Thyroid gland (tissue), 4 donors: ENCODE measurements at regions not wholly inside any gene's neighbourhood (a gene's known extent, or its start where the extent isn't known, plus 50 kb on each side); places are given as distances from the start of the nearest gene placed in this dataset.
"Not testable (repeated sequence)": the region's sequence is repeated elsewhere in the genome, so short reads cannot be mapped to it uniquely, and the experiment has no call there.

Experiments used
- DNase-seq, 2 donors: peaks; one replicate each; pipeline ENCODE4 v3.0.0-alpha.2; 2019
- H3K27ac ChIP-seq, 3 donors: fragments of 200-600 bp; sonication (generic); 1 replicate in 2 of 3; 2 replicates in 1 of 3; pipeline ENCODE4 v1.5.1; 2016 to 2019; ENCODE audit warnings: mild to moderate bottlenecking in 1 of 3, moderate library complexity in 1 of 3
- H3K27me3 ChIP-seq: fragments of 200-600 bp; sonication (generic); one replicate; pipeline ENCODE4 v1.5.1; 2019
- H3K36me3 ChIP-seq, 2 donors: fragments of 200-600 bp; sonication (generic); one replicate each; pipeline ENCODE4 v1.5.1; 2016 to 2019
- H3K4me1 ChIP-seq, 2 donors: fragments of 200-600 bp; sonication (generic); one replicate each; pipeline ENCODE4 v1.5.1; 2017 to 2019
- H3K4me3 ChIP-seq, 3 donors: fragments of 200-600 bp; sonication (generic); replicated peaks in 1 of 3; 1 replicate in 2 of 3; 2 replicates in 1 of 3; pipeline ENCODE4 v1.5.1; 2016; ENCODE audit warnings: mild to moderate bottlenecking in 1 of 3
- H3K9me3 ChIP-seq: fragments of 200-600 bp; sonication (generic); one replicate; pipeline ENCODE4 v1.5.1; 2017
- POLR2A ChIP-seq, 2 donors: fragments of 450-650 bp; IDR thresholded peaks; one replicate each; pipeline ENCODE4 v1.6.1; 2017; ENCODE audit warnings: antibody characterized with exemption in 2 of 2, mild to moderate bottlenecking in 2 of 2, moderate library complexity in 1 of 2
- WGBS, 2 donors: methylation state at CpG; one replicate each; pipeline ENCODE4 v1.1.5; 2017; 5-methylcytosine and 5-hydroxymethylcytosine counted together
- intact Hi-C: fragments of 100-400 bp; cut with DNase I; formaldehyde crosslinking; loops from one replicate; pipeline ENCODE4 v1.15.1; 2023
- TF ChIP-seq, protein P1 (sequence below), 6 experiments: fragments of 200-600 bp in 3 of 6; fragments of 450-650 bp in 3 of 6; sonication (generic) in 3 of 6; IDR thresholded peaks; one replicate each; pipeline ENCODE4 v1.5.1; 2016 to 2019; ENCODE audit warnings: antibody characterized with exemption in 6 of 6, mild to moderate bottlenecking in 2 of 6, inconsistent platforms in 1 of 6, moderate library complexity in 1 of 6

DNA sequence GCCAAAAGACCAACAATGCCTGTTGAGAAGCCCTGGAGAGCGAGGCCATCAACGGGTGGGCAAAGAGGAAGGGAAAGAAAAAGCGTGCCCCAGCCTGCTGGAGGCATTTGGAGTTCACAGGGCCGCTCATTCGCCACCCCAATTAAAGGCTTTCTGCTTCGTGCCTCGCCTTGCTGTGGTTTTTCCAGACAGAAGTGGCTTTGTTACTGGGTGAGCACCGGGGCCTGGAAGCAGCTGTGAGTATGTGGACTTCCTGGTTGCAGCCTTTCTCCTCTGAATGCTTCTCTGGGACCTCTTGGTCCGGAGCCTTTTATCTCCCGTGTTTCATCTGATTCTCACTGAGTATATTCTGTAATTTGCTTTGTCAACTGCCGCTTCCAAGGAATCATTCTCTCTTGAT is 118.1 kb upstream of the EGR2 start:
- H3K27me3 ChIP-seq, result no peaks in the 10 kb centered on the region
- no peak for DNase-seq
- TF ChIP-seq POLR2A (IDR thresholded peaks at IDR 0.05), result no peak
- TF ChIP-seq, protein P1, sequence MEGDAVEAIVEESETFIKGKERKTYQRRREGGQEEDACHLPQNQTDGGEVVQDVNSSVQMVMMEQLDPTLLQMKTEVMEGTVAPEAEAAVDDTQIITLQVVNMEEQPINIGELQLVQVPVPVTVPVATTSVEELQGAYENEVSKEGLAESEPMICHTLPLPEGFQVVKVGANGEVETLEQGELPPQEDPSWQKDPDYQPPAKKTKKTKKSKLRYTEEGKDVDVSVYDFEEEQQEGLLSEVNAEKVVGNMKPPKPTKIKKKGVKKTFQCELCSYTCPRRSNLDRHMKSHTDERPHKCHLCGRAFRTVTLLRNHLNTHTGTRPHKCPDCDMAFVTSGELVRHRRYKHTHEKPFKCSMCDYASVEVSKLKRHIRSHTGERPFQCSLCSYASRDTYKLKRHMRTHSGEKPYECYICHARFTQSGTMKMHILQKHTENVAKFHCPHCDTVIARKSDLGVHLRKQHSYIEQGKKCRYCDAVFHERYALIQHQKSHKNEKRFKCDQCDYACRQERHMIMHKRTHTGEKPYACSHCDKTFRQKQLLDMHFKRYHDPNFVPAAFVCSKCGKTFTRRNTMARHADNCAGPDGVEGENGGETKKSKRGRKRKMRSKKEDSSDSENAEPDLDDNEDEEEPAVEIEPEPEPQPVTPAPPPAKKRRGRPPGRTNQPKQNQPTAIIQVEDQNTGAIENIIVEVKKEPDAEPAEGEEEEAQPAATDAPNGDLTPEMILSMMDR (IDR thresholded peaks at IDR 0.05), result no peak
- 77 to 80% methylated on average over 11 of the region's 11 CpGs for WGBS, 2 donors
- H3K4me1 ChIP-seq, result no peaks in the 10 kb centered on the region
- no peaks in the 10 kb centered on the region for H3K36me3 ChIP-seq
- intact Hi-C loops, result no loop called here
- no peaks in the 10 kb centered on the region for H3K9me3 ChIP-seq
- H3K27ac ChIP-seq, result no peak overlapping the region
- no peak overlapping the region for H3K4me3 ChIP-seq

DNA sequence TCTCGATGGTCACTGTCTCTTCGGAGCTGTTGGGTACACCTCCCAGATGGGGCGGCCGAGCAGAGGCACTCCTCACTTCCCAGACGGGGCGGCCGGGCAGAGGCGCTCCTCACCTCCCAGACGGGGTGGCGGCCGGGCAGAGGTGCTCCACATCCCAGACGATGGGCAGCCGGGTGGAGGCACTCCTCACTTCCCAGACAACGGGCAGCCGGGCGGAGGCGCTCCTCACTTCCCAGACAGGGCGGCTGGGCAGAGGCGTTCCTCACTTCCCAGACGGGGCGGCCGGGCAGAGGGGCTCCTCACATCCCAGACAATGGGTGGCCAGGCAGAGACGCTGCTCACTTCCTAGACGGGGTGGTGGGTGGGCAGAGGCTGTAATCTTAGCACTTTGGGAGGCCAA is 112.6 kb upstream of the EGR2 start:
- intact Hi-C loops, H3K9me3 ChIP-seq, H3K36me3 ChIP-seq, H3K4me1 ChIP-seq, H3K27me3 ChIP-seq, H3K4me3 ChIP-seq, DNase-seq, H3K27ac ChIP-seq: not testable (repeated sequence)
- 84 to 96% methylated on average over 9 to 13 of the region's 24 CpGs for WGBS, 2 donors

DNA sequence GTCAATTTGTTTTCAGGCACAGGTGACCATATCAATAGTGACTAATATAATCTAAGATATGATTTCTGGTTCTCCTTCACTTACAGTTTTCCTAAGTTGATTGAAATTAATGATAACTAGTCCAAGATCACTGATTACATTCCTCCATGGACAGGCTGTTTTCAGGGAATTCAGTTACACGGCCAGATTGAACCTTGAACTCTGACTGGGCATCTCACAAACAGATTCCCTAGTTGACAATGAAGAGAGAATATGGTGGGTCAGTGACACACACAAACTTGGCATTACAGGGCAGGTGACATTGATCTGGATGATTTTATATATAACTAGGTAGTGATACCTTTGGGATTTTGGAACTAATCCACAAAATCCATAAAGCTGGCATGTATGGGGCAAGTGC is 110.2 kb upstream of the EGR2 start:
- no peak for DNase-seq
- Histone ChIP-seq H3K36me3 (no peaks in the 10 kb centered on the region), H3K4me3 (no peak overlapping the region), H3K27me3 (no peaks in the 10 kb centered on the region), H3K9me3 (no peaks in the 10 kb centered on the region), H3K27ac (no peak overlapping the region), H3K4me1 (no peaks in the 10 kb centered on the region)
- intact Hi-C loops, result no loop called here
- WGBS, 2 donors, result 81 to 88% methylated on average over 1 of the region's 1 CpG
- TF ChIP-seq, protein P1 (IDR thresholded peaks at IDR 0.05), result no peak
- TF ChIP-seq POLR2A (IDR thresholded peaks at IDR 0.05), result no peak

DNA sequence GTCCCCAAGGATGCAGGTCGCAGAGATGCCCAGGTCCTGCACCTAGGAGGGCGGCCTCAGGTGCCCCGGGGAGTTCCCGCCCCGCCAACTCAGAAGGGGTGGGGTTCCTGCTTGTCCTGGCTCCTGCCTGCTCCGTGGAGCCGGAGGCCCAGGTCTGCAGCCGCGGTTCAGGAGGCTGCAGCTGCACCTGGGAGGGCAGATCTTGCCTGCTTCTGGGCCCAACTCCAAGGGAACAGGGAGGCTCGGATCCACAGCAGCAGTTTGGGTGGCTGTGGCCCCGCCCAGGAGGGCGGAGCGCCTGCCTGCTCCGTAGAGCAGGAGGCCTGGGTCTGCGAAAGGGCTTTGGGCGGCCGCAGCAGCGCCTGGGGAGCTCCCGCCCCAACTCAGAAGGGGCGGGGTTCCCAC is 108.2 kb upstream of the EGR2 start:
- TF ChIP-seq, protein P1 (IDR thresholded peaks at IDR 0.05), result no peak
- TF ChIP-seq POLR2A (IDR thresholded peaks at IDR 0.05), result no peak
- Histone ChIP-seq H3K4me1 (no peaks in the 10 kb centered on the region), H3K27ac (no peak overlapping the region), H3K27me3 (no peaks in the 10 kb centered on the region), H3K4me3 (no peak overlapping the region), H3K36me3 (no peaks in the 10 kb centered on the region), H3K9me3 (no peaks in the 10 kb centered on the region)
- 51% methylated on average over 14 to 17 of the region's 20 CpGs for WGBS, 2 donors
- peak; percentile 48 for DNase-seq
- intact Hi-C loops, result no loop called here

DNA sequence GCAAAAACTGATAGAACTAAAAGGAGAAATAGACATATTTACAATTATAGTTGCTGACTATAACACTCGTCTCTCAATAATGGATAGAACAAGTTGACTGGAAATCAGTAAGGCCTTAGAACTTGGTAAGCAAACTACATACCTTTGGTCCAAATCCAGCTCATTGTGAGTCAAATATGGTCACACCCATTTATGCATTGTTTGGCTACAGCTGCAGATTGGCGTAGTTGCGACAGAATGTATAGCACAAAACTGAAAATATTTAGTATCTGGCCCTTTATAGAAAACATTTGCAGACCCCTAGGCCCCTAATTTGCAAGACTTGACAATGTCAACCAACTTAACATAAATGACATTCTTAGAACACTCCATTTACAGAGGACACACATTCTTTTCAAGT is 103.6 kb upstream of the EGR2 start:
- Histone ChIP-seq H3K27me3 (no peaks in the 10 kb centered on the region), H3K4me3 (no peak overlapping the region), H3K27ac (no peak overlapping the region), H3K4me1 (no peaks in the 10 kb centered on the region), H3K9me3 (no peaks in the 10 kb centered on the region), H3K36me3 (no peaks in the 10 kb centered on the region)
- 96% methylated on average over 3 of the region's 3 CpGs for WGBS, 2 donors
- TF ChIP-seq POLR2A (IDR thresholded peaks at IDR 0.05), result no peak
- TF ChIP-seq, protein P1 (IDR thresholded peaks at IDR 0.05), result no peak
- intact Hi-C loops, result no loop called here
- no peak for DNase-seq
